Left lobe of liver (tissue), 2 donors: ENCODE measurements at regions not wholly inside any gene's neighbourhood (a gene's known extent, or its start where the extent isn't known, plus 50 kb on each side); places are given as distances from the start of the nearest gene placed in this dataset.

Experiments
- ATAC-seq: fragments of 200-7000 bp; cut with Tn5 transposase; one replicate; pipeline ENCODE4 v1.9.1; 2020; ENCODE audit warnings: mild to moderate bottlenecking, moderate library complexity
- DNase-seq: peaks from one replicate; pipeline ENCODE4 v3.0.0-alpha.2; 2020; ENCODE audit warnings: low spot score
- donor health status: DM: no; HTN: no; CAD: no; lungs with moderate emphysema.
- donor health status: DM: no; HTN: yes; CAD: no.

DNA sequence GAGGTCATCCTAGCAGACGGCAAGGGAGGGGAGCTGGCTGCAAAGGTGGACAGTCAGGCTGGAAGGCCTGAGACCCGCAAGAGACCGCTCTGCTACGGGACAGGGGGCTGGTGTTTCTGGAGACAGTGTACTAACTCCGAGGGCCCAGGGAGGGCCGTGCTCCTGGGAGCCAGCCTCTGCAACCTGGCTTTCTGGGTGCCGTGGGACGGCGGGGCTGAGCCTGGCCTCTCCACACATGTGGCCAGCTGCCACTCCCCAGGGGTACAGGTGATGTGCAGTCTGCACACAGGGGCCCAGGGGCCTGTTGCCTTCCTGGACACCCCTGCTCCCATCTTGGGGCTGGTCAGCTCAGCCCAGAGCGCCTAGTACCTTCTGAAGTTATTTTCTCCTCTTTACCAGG is 92.2 kb downstream of the MRPL36 start:
- ATAC-seq (no peak), DNase-seq (no peak)

DNA sequence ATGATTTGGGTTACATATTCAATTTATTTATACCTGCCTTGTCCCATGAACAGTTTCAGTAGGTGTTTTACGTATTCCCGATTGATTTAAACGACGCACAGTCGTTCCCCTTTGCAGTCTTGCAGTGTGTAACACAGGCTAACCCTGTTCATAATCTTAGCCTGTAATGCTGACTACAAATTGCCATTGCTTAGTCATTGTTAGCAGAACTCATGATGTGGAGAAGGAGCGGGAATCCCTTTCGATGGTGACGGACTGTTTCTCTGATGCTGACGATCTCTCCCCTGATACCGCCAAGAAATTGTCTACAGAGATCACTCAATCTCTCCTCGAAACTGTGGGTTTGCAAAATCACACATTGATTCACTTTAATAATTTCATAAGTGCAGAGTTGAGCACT is 93.2 kb downstream of the MRPL36 start:
- DNase-seq (no peak), ATAC-seq (no peak)

DNA sequence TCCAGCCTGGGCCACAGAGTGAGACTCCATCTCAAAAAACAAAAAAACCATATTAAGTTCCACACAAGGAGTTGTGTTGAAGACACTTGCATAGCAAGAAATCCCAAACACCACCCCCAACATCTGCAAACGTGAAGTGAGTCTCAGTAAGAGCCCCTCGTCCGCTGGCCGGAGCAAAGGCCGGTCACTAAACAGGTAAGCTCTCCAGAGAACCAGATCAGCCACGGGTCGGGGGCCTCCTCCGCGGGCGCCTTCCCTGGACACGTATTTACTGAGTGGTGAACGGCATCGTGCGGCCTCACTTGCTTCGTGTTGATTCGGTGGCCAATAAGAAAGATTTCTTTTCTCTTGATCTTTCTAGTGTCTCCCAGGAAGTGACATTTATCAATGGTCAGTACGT is 93.6 kb downstream of the MRPL36 start:
- DNase-seq (no peak), ATAC-seq (no peak)

DNA sequence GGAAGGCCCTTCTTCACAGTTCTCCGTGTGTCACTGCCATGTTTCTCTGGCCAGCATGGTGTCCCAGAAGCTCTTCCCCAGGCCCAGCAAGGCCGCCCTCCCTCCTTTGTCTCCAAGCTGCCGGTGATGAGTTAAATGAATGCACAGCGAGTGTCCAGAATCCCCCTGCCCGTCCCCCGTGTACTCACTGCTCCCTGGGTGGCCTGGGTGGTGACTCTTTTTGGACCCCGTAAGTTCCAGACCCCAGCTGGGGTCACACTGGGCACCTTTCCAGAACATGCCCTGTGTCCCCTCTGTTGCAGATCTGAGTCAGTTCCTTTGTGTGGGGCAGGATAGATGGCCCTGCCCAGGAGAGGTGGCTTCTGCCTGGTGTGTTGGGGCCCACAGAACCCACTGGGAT is 95.0 kb downstream of the MRPL36 start:
- no peak for DNase-seq
- no peak for ATAC-seq

DNA sequence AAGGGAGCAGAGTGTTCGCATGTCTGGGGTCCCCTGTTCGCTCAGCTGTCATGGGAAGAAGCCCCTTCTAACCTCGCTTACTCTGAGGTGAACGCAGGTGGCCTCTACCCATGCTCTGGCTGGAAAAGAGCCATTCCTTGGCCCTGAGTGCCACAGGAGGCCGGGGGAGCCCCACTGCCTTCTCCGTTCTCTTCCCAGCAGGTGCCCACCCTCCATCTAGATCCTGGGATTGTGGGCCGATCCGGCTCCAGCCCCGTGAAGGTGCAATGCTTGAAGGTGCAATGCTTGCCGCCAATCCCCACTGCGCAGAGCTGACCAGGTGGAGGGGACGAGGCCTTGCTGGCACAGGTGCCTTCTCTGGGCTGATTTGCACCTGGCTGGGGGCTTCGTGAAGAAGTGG is 95.4 kb downstream of the MRPL36 start:
- no peak for ATAC-seq

DNA sequence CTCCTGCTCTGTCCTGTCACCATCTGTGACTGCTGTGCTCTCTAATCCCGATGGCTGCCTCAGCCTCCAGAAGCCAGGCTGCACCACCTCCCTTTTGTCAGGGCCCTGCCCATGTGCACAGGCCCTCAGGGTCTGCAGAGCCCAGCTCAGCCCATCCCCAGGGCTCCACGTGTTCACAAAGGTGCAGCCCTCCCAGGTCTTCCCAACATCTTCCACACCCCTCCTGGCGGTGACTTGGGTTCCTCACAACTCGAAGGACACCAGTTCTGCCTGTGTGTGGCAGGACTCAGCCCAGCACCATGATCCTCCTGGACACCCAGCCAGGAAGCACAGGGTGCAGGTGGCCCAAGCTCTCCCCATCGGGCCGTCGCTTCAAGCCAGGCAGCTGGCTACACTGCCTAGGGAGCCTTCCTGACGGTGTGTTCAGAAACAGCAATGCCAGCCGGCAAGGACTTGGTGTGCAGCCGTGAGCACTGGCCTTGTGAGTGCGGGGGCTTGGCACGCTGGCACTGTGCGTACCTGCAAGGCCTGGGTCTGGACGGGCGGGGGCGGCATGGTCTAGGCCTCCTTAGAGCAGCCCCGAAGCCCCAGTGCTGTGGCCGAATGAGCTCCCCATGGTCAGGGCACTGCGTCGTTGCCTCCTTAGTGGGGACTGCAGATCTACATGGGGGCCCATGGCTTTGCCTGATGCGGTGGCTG is 96.1 kb downstream of the MRPL36 start:
- DNase-seq = no peak
- no peak for ATAC-seq

More for the DNA sequence above, 95.4 kb downstream of the MRPL36 start:
- DNase-seq = no peak

DNA sequence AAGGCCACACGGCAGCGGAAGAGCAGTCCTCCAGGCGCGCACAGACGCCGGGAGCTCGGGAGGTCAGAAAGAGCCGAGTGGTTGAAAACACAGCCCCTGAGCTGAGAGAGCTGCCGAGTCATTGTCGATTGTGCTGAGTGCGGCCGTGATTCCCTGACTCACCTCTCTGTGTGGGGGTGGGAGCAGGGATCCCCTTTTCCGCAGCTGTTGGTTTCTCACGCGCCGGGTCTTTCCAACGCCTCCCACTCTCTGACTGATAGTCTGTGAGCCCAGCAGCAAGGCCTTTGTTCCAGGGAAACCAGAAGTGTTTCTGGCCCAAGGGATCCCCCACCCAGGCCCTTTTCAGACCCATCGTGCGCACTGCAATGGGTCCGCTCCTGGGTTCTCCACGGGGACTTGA is 97.3 kb downstream of the MRPL36 start:
- DNase-seq (no peak), ATAC-seq (no peak)

DNA sequence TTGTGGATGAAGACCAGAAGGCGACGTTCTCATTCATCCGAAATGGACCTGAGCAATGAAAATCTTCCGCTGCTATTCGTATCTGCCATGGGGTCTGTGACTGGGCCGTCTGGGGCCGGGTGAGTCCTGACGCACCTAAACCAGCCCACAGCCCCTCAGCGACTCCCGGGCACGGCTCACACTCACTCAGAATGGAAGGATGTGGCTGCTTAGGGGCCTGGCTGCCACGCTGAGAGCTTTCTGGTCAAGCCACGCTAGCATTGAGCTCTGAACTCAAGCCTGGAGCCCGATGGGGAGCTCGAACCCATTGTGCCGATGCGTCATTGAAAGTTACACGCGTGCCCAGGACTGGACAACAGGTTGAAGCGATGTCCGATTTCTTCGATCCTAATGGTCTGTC is 97.8 kb downstream of the MRPL36 start:
- no peak for DNase-seq
- no peak for ATAC-seq

DNA sequence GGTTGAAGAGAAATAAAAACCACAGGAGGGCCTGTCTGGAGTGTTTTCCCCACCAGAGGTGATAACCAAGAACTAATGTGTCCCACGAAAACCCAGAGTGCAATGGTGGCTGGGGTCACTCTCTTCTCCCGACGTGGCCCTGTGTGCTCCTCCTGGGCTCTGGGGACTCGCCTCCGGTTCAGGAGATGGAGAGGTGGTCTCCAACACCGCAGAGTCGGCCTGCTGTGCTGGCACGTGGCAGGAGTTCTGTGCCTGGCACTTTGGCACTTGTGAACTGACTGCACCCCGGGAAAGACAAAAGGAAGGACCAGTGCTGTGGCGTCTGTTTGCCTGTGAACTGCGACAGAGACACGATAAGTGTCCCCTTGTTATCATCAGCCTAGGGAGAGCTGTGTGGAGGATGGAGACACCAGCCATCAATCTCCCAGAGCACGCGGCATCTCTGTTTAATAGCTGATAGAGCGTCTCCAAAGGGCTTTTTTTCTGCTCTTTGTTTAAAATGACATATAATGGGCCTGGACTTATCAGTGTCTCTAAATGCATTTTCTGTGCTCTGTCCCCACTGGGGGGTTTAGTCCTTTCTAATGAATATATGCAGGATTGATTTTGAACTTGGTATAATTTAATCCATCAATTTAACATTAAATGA is 98.3 kb downstream of the MRPL36 start:
- DNase-seq = no peak
- ATAC-seq = no peak

DNA sequence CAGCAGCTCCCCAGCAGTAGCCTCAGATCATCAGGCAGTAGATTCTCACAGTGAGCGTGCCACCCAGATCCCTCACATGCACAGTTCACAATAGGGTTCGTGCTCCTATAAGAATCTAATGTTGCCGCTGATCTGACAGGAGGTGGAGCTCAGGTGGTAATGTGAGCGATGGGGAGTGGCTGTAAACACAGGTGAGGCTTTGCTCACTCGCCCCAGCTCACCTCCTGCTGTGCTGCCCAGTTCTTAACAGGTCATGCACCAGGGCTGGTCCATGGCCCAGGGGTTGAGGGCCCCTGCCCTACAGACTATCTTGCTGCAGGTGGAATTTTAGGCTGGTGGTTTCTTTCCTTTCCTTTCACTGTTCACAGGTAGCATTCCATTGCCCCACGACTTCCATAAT is 100.2 kb downstream of the MRPL36 start:
- ATAC-seq (no peak), DNase-seq (no peak)

DNA sequence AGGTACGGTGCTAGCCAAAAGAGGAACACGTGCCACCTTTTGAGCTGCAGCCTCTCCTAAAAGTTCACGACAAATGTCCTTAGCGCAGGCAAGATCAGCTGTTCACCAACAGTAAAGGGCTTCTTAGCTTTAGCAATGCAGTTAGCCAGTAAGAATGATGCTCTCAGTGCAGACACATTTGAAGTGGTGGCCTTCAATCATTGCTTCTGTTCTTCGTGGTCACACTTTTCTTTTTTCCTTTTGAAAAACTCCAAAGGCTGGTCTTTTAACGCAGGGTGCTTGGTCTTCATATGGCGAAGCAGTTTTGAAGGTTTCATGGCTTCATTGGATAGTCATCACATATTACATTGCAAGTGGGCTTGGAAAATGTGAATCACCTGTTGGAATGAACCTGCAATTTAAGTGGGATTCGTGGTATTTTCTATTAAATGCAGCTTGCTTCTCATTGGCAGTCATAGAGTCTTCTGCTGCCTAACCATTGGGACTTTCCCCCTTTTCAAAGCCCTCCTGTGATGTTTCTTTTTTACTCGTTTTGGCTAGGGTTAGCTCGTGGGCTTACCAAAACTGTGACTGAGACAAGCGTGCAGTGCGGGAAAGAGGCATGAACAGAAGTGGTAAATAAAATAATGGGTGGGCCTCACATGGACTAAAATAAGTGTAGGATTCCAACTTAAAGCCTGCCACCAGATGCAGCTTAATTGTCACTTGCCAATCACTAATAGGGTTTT is 100.9 kb downstream of the MRPL36 start:
- ATAC-seq (no peak), DNase-seq (no peak)

DNA sequence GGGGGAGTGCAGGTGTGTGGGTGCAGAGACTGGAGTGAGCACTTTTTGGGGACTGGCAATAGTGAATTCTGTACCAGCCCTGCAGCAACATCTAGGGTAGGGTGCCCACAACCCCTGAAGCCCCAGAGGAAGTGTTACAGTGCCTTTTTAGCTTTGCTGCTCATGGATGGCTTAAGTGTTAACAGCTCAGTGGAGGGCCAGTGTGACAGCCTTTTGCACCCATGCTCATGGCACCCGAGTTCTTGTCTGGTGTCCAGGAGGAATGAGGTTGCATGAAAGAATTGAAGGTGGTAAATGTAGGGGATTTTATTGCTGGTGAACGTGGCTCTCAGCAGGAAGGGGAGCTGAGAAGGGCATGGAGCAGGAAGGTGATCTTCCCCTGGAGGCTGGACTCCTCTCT is 107.3 kb downstream of the MRPL36 start:
- no peak for ATAC-seq
- DNase-seq = no peak

DNA sequence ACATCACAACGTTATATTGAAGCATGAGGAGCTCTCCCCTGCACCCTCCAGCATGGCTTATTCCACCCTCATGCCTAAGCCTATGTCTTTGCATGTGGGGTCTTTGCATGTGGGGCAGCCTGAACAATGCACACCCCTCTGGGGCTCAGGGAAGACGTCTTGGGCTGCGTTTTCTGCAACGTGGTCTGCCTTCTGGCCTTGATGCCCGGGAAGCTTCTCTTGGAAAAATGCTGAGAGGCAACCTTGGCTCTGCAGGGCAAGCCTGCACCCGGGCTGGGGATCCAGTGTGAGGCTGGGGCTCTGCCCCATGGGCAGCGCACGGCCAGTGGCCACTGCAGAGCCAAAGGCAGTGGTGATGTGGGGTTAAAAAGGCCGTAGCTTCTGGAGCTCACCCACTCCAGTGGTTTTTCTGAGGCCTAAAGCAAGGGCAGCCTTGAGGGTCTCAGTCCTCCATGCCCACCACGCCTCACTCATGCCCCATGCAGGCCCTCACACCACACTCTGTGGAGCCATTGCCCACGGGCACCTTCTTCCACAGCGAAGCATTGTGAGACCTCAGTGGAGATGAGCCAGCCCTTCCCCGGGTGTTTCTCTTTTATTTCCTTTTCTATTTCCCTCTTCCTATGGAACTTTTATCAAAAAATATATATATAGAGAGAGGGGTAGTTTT is 112.2 kb downstream of the MRPL36 start:
- ATAC-seq (no peak), DNase-seq (no peak)

DNA sequence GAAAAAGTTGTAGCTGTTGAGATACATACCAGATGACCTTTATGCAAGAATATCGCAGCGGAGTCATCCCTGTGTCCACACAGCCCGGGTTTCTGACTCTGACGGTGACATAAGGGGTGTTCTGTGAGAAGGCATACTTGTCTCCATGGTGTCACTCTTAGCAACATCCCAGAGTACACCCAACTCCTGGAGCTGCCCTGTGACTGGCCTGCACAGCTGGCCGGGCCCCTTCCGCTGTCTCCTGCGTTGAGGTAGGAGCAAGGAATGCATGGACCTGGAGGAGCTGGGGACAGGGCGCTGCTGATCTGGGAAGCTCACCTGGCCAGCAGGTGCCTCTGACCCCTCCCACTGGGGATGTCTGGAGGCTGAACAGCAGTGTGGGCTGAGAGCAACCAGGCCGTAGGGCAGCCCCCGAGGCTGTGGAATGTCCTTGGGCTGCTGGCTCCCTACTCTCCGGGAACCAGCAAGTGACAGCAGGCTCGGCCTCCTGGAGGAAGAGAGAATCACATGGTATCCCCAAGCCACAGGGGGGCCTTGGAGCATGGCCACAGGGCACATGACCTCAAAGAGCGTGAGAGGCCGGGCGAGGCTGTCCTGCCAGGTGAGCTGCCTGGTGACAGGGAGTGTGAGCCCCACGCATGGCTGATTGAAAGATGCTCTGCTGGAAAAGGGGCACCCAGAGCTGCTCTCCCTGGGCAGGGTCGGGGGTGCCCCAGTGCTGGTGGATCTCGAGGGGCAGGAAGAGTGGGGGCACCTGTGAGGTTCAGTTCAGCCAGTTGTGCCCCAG is 113.4 kb downstream of the MRPL36 start:
- ATAC-seq (no peak), DNase-seq (no peak)

DNA sequence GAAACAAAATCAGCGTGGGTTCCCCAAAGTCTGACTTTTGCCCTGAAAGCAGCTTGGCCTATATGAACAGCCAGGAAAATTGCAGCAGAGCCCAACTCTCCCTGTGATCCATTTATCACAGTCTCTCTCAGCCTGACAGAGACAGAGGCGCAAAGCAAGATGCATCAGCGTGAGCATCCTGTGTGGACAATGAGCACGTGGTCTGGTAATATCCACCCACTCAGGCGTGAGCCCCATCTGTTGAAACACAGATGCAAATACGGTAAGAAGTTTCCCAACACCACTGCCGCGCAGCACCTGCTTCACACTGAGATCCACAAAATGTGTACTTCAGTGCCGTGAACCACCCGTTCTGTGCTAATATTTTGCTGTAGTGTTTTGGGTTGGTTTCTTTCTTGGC is 114.6 kb downstream of the MRPL36 start:
- DNase-seq (no peak), ATAC-seq (no peak)

DNA sequence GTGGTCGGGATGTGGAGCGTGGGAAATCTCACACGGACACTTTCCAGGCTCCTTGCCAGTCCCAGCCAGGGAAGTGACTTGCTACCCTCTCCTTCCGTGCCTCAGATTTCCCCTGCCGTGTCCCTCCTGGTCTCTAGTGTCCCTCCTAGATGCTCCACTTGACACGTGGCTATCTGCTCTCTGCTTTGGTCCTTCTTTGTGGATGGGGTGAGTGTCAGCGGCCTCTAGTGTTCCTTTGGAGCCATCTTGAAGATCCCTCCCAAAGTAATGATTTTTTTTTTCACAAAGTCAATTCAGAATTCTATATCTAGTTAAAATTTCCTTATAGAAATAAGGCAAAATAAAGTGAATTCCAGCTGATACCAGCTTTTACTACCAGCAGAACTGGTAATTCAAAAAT is 117.7 kb downstream of the MRPL36 start:
- no peak for ATAC-seq

DNA sequence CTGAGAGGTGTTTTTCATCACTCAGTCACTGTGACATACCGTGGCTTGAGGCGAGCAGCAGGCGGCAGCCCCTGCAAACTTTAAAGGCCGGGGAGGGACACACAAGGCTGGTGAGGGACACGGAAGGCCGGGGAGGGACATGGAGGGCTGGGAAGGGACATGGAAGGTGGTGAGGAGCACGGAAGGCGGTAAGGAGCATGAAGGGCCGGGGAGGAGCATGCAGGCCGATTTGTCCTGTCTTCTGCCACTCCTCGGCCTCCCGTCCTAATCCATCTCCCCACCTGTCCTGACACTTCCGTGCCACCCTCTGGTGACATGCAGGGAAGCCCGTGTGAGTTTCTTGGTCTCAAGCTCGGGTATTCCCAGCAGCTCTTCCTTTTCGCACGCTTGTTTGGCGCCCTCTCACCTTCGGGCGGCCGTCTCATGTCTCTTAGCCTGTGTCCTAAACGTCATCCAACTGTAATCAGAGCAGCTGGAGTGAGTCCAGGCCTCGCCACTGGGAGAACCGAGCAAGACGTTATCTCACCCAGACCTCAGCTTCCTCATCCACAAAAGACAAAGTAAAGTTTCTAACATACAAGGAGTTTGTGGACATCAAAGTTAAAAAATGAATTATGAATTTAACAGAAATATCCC is 126.5 kb downstream of the MRPL36 start:
- DNase-seq (no peak), ATAC-seq (no peak)

More for the DNA sequence above, 117.7 kb downstream of the MRPL36 start:
- no peak for DNase-seq

DNA sequence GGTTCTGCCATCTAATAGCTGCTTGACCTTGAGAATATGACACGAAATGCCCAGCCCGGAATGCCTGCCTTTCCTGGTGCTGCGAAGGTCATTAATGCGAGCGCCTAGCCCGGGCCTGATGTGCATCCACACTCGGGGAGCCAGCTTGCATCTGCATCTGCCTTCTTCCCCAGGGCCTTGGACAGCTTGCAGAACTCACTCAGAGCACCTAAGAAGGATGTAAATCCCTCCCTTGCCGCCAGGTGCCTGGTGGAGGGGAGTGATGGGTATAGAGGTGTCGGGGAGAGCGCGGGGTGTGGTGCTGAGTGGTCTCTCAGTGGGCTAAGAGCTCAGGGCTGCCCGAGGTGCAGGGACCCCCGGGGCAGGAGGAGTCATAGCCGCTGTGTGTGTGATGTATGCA is 127.2 kb downstream of the MRPL36 start:
- DNase-seq (no peak), ATAC-seq (no peak)

DNA sequence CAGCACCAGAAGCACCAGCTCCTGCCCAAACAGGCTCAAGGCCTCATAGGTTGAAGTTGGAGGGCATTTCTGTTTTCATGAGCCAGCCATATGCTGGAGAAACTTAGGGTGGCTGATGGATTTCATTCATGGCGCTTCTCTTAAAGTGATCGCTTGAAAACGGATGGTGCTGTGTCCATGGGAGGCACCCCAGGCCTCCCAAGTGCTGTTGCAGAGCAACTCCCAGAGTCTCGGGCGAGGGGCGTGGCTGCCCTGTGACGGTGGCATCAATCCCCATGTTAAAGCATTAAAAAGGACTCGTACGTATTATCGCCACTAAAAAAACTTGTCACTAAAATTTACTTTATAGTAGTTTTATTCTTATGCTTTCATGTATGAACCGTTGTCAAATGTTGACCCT is 128.3 kb downstream of the MRPL36 start:
- ATAC-seq (no peak), DNase-seq (no peak)

DNA sequence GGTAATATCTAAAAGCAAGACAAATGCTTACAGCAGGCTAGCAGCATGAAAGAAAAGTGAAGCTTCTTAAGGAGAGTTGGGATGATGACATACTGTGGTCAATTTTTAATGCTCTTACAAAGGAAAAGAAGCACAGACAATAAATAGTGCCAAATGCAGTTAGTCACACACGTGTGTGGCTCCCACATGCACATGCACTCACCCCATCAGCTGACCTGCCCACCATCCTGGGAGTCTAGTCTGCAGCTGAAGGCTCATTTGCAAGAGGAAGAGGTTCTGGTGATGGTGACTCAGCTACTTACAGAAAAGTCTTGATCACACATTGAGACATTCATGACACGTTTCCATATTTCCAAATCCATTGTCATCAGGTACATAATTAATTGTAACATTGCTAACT is 129.3 kb downstream of the MRPL36 start:
- no peak for ATAC-seq
- DNase-seq = no peak
